CD4-positive, alpha-beta T cell (primary cell): ENCODE measurements at regions not wholly inside any gene's neighbourhood (a gene's known extent, or its start where the extent isn't known, plus 50 kb on each side); places are given as distances from the start of the nearest gene placed in this dataset.

ENCODE experiments used
- ATAC-seq: fragments of 200-7000 bp; cut with Tn5 transposase; one replicate; pipeline ENCODE4 v1.10.0; 2022; ENCODE audit warnings: mild to moderate bottlenecking; ENCODE audit not compliant: poor library complexity
- CTCF ChIA-PET: fragments of 350-600 bp; sonication (Branson Sonifier 250); formaldehyde crosslinking; loops from one replicate; lab custom pipeline; 2021; ENCODE audit warnings: antibody characterized with exemption, inconsistent platforms; lab: Charles Lee
- POLR2A ChIA-PET: fragments of 350-600 bp; sonication (Branson Sonifier 250); formaldehyde crosslinking; loops from one replicate; lab custom pipeline; 2021; ENCODE audit warnings: antibody characterized with exemption, inconsistent platforms; lab: Charles Lee
- DNase-seq, 14 experiments: peaks; one replicate each; pipeline ENCODE4 v3.0.0-alpha.2; 2013 to 2020; ENCODE audit warnings: mixed read lengths in 2 of 14
- H3K27ac ChIP-seq, 2 donors: one replicate each; pipeline versions ENCODE4 v1.5.1 to v1.7.0; 2013; ENCODE audit warnings: low read length in 2 of 2, low read depth in 1 of 2, mild to moderate bottlenecking in 1 of 2
- H3K27me3 ChIP-seq, 2 experiments: 1 replicate in 1 of 2; 2 replicates in 1 of 2; pipeline versions ENCODE4 v1.6.1 to v1.7.0; 2013; ENCODE audit warnings: low read length in 2 of 2, control low read depth in 1 of 2, mild to moderate bottlenecking in 1 of 2, moderate library complexity in 1 of 2; ENCODE audit not compliant: insufficient read depth in 2 of 2, control insufficient read depth in 1 of 2
- H3K36me3 ChIP-seq: one replicate; pipeline ENCODE4 v1.6.1; 2013; ENCODE audit warnings: low read length, control low read depth; ENCODE audit not compliant: insufficient read depth
- H3K4me1 ChIP-seq: one replicate; pipeline ENCODE4 v1.6.1; 2013; ENCODE audit warnings: low read length, control low read depth; ENCODE audit not compliant: insufficient read depth
- H3K4me3 ChIP-seq: one replicate; pipeline ENCODE4 v1.5.1; 2013; ENCODE audit warnings: mild to moderate bottlenecking, low read length, moderate library complexity
- H3K9me3 ChIP-seq, 2 experiments: 1 replicate in 1 of 2; 2 replicates in 1 of 2; pipeline versions ENCODE4 v1.6.1 to v1.7.0; 2013; ENCODE audit warnings: low read length in 2 of 2, mild to moderate bottlenecking in 2 of 2, control low read depth in 1 of 2, moderate library complexity in 1 of 2; ENCODE audit not compliant: control insufficient read depth in 1 of 2, insufficient read depth in 1 of 2
- H3K27ac Mint-ChIP-seq: one replicate; pipeline ENCODE4 v1.8.0; 2020; ENCODE audit warnings: mixed read lengths
- H3K27me3 Mint-ChIP-seq: one replicate; pipeline ENCODE4 v1.8.0; 2021; ENCODE audit warnings: mixed read lengths
- H3K36me3 Mint-ChIP-seq: one replicate; pipeline ENCODE4 v1.8.0; 2021; ENCODE audit warnings: low read depth, mixed read lengths
- H3K4me1 Mint-ChIP-seq: one replicate; pipeline ENCODE4 v1.8.0; 2021; ENCODE audit warnings: low read depth, mixed read lengths
- H3K4me3 Mint-ChIP-seq: one replicate; pipeline ENCODE4 v1.8.0; 2020; ENCODE audit warnings: mild to moderate bottlenecking, mixed read lengths
- H3K9me3 Mint-ChIP-seq: one replicate; pipeline ENCODE4 v1.8.0; 2020; ENCODE audit warnings: mixed read lengths
- CTCF ChIP-seq: fragments of 200-600 bp; IDR thresholded peaks from one replicate; pipeline ENCODE4 v1.8.0; 2022; ENCODE audit warnings: antibody characterized with exemption, mild to moderate bottlenecking
- intact Hi-C, 2 experiments: fragments of 100-400 bp; cut with DNase I in 1 of 2; cut with micrococcal nuclease in 1 of 2; formaldehyde crosslinking; loops; one replicate each; pipeline versions ENCODE4 v1.15.1 to v1.9.0; 2023 to 2025; cut with DNase I, micrococcal nuclease

GRCh38 chr5:61635271-61635670 is 303.2 kb downstream of the ZSWIM6 start:
- Mint-ChIP-seq H3K9me3 (no peaks in the 10 kb centered on the region), H3K36me3 (no peaks in the 10 kb centered on the region), H3K27me3 (no peaks in the 10 kb centered on the region), H3K4me1 (no peaks in the 10 kb centered on the region), H3K4me3 (no peak overlapping the region), H3K27ac (no peak overlapping the region)
- no peaks in the 10 kb centered on the region for H3K36me3 ChIP-seq
- DNase-seq = no peak
- H3K27ac ChIP-seq = no peak overlapping the region
- no peak overlapping the region for H3K4me3 ChIP-seq
- no peaks in the 10 kb centered on the region for H3K9me3 ChIP-seq
- TF ChIP-seq CTCF = no peak
- intact Hi-C loops = no loop called here
- no peaks in the 10 kb centered on the region for H3K27me3 ChIP-seq
- no peaks in the 10 kb centered on the region for H3K4me1 ChIP-seq
- POLR2A ChIA-PET = no interaction called here
- CTCF ChIA-PET = no interaction called here
- ATAC-seq = no peak

- H3K4me1 ChIP-seq = no peaks in the 10 kb centered on the region
- Mint-ChIP-seq H3K36me3 (no peaks in the 10 kb centered on the region), H3K27ac (no peak overlapping the region), H3K4me3 (no peak overlapping the region), H3K9me3 (no peaks in the 10 kb centered on the region), H3K27me3 (no peaks in the 10 kb centered on the region), H3K4me1 (no peaks in the 10 kb centered on the region)
- TF ChIP-seq CTCF = no peak
- intact Hi-C loops = no loop called here
- DNase-seq (no peak), ATAC-seq (no peak)
- H3K4me3 ChIP-seq = no peak overlapping the region
- no peaks in the 10 kb centered on the region for H3K36me3 ChIP-seq
- H3K9me3 ChIP-seq = no peaks in the 10 kb centered on the region
- H3K27me3 ChIP-seq = no peaks in the 10 kb centered on the region
- CTCF ChIA-PET = no interaction called here
- POLR2A ChIA-PET = no interaction called here
- no peak overlapping the region for H3K27ac ChIP-seq
Observed at GRCh38 chr5:61637566-61637965, 305.5 kb downstream of the ZSWIM6 start.

- Histone ChIP-seq H3K4me3 (no peak overlapping the region), H3K27me3 (no peaks in the 10 kb centered on the region), H3K4me1 (no peaks in the 10 kb centered on the region), H3K27ac (no peak overlapping the region), H3K9me3 (no peaks in the 10 kb centered on the region), H3K36me3 (no peaks in the 10 kb centered on the region)
- H3K36me3 Mint-ChIP-seq = no peaks in the 10 kb centered on the region
- POLR2A ChIA-PET = no interaction called here
- no peaks in the 10 kb centered on the region for H3K9me3 Mint-ChIP-seq
- intact Hi-C loops = no loop called here
- TF ChIP-seq CTCF = no peak
- DNase-seq (no peak), ATAC-seq (no peak)
- no peaks in the 10 kb centered on the region for H3K4me1 Mint-ChIP-seq
- H3K27me3 Mint-ChIP-seq = no peaks in the 10 kb centered on the region
- CTCF ChIA-PET = no interaction called here
- no peak overlapping the region for H3K4me3 Mint-ChIP-seq
- no peak overlapping the region for H3K27ac Mint-ChIP-seq
Observed at GRCh38 chr5:61638476-61638875, 306.4 kb downstream of the ZSWIM6 start.
